Panc1 (cell line): ENCODE measurements at regions not wholly inside any gene's neighbourhood (a gene's known extent, or its start where the extent isn't known, plus 50 kb on each side); places are given as distances from the start of the nearest gene placed in this dataset.

Experiments used
- ATAC-seq: fragments of 200-7000 bp; cut with Tn5 transposase; 2 replicates; pipeline ENCODE4 v1.9.1; 2020; ENCODE audit warnings: mild to moderate bottlenecking, moderate library complexity
- BruUV-seq: library from RNA; stranded (reverse); fragments of 400-500 nt; replicated peaks from 2 replicates; lab custom pipeline; 2021; lab: Mats Ljungman, UMichigan
- CTCF ChIA-PET: fragments of 300-600 bp; sonication (Branson Sonifier 250); formaldehyde crosslinking; loops from one replicate; lab custom pipeline; 2022; ENCODE audit warnings: antibody characterized with exemption; lab: Charles Lee
- POLR2A ChIA-PET: fragments of 300-600 bp; sonication (Branson Sonifier 250); formaldehyde crosslinking; loops from one replicate; lab custom pipeline; 2022; ENCODE audit warnings: antibody characterized with exemption; lab: Charles Lee
- DNase-seq: peaks from one replicate; pipeline ENCODE4 v3.0.0-alpha.2; 2010; ENCODE audit warnings: low read depth, low spot score
- H3K27ac ChIP-seq: 2 replicates; pipeline ENCODE4 v1.5.1; 2011; ENCODE audit warnings: mild to moderate bottlenecking, low read length, inconsistent platforms
- H3K27me3 ChIP-seq: fragments of 200-500 bp; sonication (Bioruptor generic); 2 replicates; pipeline ENCODE4 v1.6.0; 2014; ENCODE audit warnings: low read length, inconsistent platforms; ENCODE audit not compliant: control insufficient read depth, insufficient read depth
- H3K36me3 ChIP-seq: fragments of 200-500 bp; sonication (Bioruptor generic); 2 replicates; pipeline ENCODE4 v1.5.1; 2014; ENCODE audit warnings: inconsistent platforms, mild to moderate bottlenecking, low read length, moderate library complexity; ENCODE audit not compliant: control insufficient read depth, insufficient read depth
- H3K4me1 ChIP-seq: 2 replicates; pipeline ENCODE4 v1.5.1; 2011; ENCODE audit warnings: inconsistent platforms, mild to moderate bottlenecking, low read length, moderate library complexity; ENCODE audit not compliant: control insufficient read depth, insufficient read depth
- H3K4me3 ChIP-seq, 2 experiments: 2 replicates each; pipeline ENCODE4 v1.5.1; 2011 to 2012; ENCODE audit warnings: low read depth in 2 of 2, low read length in 2 of 2, mild to moderate bottlenecking in 2 of 2, inconsistent platforms in 1 of 2, moderate library complexity in 1 of 2
- H3K9me3 ChIP-seq: fragments of 200-500 bp; sonication (Bioruptor generic); 2 replicates; pipeline ENCODE4 v1.5.1; 2014; ENCODE audit warnings: low read depth, mild to moderate bottlenecking, inconsistent platforms, low read length, moderate library complexity; ENCODE audit not compliant: control insufficient read depth, insufficient read depth
- POLR2AphosphoS5 ChIP-seq: IDR thresholded peaks from 2 replicates; pipeline ENCODE4 v1.6.1; 2012; ENCODE audit warnings: mild to moderate bottlenecking, low read depth, low read length, moderate library complexity
- SIN3A ChIP-seq: IDR thresholded peaks from 2 replicates; pipeline ENCODE4 v1.6.1; 2012; ENCODE audit warnings: low read depth, mild to moderate bottlenecking, low read length, moderate library complexity, borderline replicate concordance; ENCODE audit not compliant: insufficient read depth
- TCF7L2 ChIP-seq: IDR thresholded peaks from 2 replicates; pipeline ENCODE4 v1.6.1; 2011; ENCODE audit warnings: mild to moderate bottlenecking, low read depth, low read length, inconsistent platforms
- in situ Hi-C: cut with HindIII; loops from 2 replicates; pipeline ENCODE4 v1.10.0; 2016; ENCODE audit warnings: low sequenced_read_pairs, low pct_unique_long_range_greater_than_20kb
- intact Hi-C: fragments of 100-400 bp; cut with micrococcal nuclease; formaldehyde crosslinking; loops from one replicate; pipeline ENCODE4 v1.10.0; 2022; ENCODE audit not compliant: unreplicated experiment
- TF ChIP-seq, protein P1 (sequence below): fragments of 450-650 bp; IDR thresholded peaks from 2 replicates; pipeline ENCODE4 v1.5.1; 2017; ENCODE audit warnings: mild to moderate bottlenecking
- TF ChIP-seq, protein P2 (sequence below), 2 experiments: IDR thresholded peaks; 2 replicates each; pipeline ENCODE4 v1.6.1; 2011 to 2012; ENCODE audit warnings: low read depth in 2 of 2, control low read depth in 1 of 2, low read length in 1 of 2, mild to moderate bottlenecking in 1 of 2, moderate library complexity in 1 of 2; ENCODE audit not compliant: insufficient read depth in 1 of 2

DNA sequence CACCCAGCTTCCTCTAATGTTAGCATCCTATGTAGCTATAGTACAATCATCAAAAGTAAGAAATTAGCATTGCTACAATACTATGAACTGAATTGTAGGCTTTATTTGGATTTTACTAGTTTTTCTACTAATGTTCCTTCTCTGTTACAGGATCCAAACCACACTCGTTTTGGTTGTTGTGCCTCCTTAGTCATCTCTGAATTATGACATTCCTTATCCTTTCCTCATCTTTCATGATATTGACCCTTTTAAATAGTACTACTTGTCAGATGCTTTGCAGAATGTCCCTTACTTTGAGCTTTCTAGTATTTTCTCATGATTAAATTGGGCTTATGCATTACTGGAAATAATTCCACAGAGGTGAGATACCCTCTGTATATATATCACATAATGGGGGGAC, 265.4 kb downstream of the VPS13C start:
- Histone ChIP-seq H3K4me1 (no peaks in the 10 kb centered on the region), H3K36me3 (no peaks in the 10 kb centered on the region), H3K27me3 (no peaks in the 10 kb centered on the region), H3K27ac (no peak overlapping the region), H3K4me3 (no peak overlapping the region), H3K9me3 (no peaks in the 10 kb centered on the region)
- ChIA-PET POLR2A (no interaction called here), CTCF (no interaction called here)
- no peak for DNase-seq
- no peak for ATAC-seq
- intact Hi-C loops: no loop called here
- TF ChIP-seq, protein P1, sequence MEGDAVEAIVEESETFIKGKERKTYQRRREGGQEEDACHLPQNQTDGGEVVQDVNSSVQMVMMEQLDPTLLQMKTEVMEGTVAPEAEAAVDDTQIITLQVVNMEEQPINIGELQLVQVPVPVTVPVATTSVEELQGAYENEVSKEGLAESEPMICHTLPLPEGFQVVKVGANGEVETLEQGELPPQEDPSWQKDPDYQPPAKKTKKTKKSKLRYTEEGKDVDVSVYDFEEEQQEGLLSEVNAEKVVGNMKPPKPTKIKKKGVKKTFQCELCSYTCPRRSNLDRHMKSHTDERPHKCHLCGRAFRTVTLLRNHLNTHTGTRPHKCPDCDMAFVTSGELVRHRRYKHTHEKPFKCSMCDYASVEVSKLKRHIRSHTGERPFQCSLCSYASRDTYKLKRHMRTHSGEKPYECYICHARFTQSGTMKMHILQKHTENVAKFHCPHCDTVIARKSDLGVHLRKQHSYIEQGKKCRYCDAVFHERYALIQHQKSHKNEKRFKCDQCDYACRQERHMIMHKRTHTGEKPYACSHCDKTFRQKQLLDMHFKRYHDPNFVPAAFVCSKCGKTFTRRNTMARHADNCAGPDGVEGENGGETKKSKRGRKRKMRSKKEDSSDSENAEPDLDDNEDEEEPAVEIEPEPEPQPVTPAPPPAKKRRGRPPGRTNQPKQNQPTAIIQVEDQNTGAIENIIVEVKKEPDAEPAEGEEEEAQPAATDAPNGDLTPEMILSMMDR: no peak
- TF ChIP-seq POLR2AphosphoS5 (no peak), TCF7L2 (no peak), SIN3A (no peak)
- TF ChIP-seq, protein P2, sequence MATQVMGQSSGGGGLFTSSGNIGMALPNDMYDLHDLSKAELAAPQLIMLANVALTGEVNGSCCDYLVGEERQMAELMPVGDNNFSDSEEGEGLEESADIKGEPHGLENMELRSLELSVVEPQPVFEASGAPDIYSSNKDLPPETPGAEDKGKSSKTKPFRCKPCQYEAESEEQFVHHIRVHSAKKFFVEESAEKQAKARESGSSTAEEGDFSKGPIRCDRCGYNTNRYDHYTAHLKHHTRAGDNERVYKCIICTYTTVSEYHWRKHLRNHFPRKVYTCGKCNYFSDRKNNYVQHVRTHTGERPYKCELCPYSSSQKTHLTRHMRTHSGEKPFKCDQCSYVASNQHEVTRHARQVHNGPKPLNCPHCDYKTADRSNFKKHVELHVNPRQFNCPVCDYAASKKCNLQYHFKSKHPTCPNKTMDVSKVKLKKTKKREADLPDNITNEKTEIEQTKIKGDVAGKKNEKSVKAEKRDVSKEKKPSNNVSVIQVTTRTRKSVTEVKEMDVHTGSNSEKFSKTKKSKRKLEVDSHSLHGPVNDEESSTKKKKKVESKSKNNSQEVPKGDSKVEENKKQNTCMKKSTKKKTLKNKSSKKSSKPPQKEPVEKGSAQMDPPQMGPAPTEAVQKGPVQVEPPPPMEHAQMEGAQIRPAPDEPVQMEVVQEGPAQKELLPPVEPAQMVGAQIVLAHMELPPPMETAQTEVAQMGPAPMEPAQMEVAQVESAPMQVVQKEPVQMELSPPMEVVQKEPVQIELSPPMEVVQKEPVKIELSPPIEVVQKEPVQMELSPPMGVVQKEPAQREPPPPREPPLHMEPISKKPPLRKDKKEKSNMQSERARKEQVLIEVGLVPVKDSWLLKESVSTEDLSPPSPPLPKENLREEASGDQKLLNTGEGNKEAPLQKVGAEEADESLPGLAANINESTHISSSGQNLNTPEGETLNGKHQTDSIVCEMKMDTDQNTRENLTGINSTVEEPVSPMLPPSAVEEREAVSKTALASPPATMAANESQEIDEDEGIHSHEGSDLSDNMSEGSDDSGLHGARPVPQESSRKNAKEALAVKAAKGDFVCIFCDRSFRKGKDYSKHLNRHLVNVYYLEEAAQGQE (IDR thresholded peaks at IDR 0.05; ENCODE audit: insufficient read depth in 1 of 2, low read depth in 2 of 2, low read length in 1 of 2): no peak
- in situ Hi-C loops: no loop called here
- no TSS peak for BruUV-seq

DNA sequence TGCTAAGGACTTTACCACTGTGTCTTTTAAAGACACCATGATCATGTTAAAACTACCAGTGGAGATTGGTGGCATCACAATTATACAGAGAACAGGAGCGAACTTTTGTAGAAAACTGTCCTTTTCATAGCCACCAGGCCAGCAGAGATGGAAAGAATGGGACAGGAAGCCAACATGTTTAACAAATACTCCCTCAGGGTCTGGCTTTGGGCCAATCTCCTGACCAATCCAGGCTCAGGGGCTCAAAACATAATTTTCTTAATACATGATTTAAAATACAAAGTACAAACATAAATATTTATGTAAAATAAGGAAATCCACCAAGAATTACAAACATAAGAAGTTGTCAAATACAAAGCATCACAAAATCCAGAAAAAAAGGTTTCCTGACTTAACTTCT, 266.0 kb downstream of the VPS13C start:
- no peak for DNase-seq
- ChIA-PET CTCF (no interaction called here), POLR2A (no interaction called here)
- intact Hi-C loops: no loop called here
- no peak overlapping the region for H3K27ac ChIP-seq
- TF ChIP-seq, protein P1: no peak
- TF ChIP-seq TCF7L2: no peak
- no peaks in the 10 kb centered on the region for H3K36me3 ChIP-seq
- no peaks in the 10 kb centered on the region for H3K27me3 ChIP-seq
- no peaks in the 10 kb centered on the region for H3K9me3 ChIP-seq
- H3K4me3 ChIP-seq: no peak overlapping the region
- in situ Hi-C loops: no loop called here
- H3K4me1 ChIP-seq: no peaks in the 10 kb centered on the region
- BruUV-seq: no TSS peak
- ATAC-seq: no peak

DNA sequence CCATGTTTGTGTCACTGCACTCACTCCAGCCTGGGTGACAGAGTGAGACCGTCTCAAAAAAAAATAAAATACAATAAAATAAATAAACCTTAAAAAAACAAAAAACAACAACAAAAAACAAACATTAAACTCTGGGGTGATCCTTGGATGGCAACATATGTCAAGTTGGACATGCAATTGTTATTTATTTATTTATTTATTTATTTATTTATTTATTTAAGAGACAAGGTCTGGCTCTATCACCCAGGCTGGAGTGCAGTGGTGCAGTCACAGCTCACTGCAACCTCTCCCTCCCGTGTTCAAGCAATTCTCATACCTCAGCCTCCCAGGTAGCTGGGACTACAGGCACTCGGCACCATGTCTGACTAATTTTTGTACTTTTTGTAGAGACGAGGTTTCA, 275.5 kb downstream of the VPS13C start:
- in situ Hi-C loops: no loop called here
- no peak for ATAC-seq
- POLR2A ChIA-PET: no interaction called here

More for the DNA sequence above, 275.5 kb downstream of the VPS13C start:
- CTCF ChIA-PET: no interaction called here
- Histone ChIP-seq H3K4me3 (no peak overlapping the region), H3K4me1 (no peaks in the 10 kb centered on the region), H3K9me3 (no peaks in the 10 kb centered on the region), H3K27ac (no peak overlapping the region), H3K36me3 (no peaks in the 10 kb centered on the region), H3K27me3 (no peaks in the 10 kb centered on the region)
- no peak for DNase-seq
- TF ChIP-seq, protein P1: no peak
- TF ChIP-seq, protein P2 (IDR thresholded peaks at IDR 0.05; ENCODE audit: insufficient read depth in 1 of 2, low read depth in 2 of 2, low read length in 1 of 2): no peak
- TF ChIP-seq POLR2AphosphoS5 (no peak), TCF7L2 (no peak), SIN3A (no peak)
- intact Hi-C loops: no loop called here
- no TSS peak for BruUV-seq
